ENCODE measurements at regions not wholly inside any gene's neighbourhood (a gene's known extent, or its start where the extent isn't known, plus 50 kb on each side); places are given as distances from the start of the nearest gene placed in this dataset.

GRCh38 chr3:110166791-110167190 is 829.4 kb upstream of the DPPA4 start:
- no peaks in the 10 kb centered on the region for H3K9me3 Mint-ChIP-seq
- no peaks in the 10 kb centered on the region for H3K4me1 Mint-ChIP-seq
- H3K36me3 Mint-ChIP-seq (ENCODE audit: low read depth): no peaks in the 10 kb centered on the region
- no peak overlapping the region for H3K27ac Mint-ChIP-seq
- CTCF ChIA-PET: no interaction called here
- H3K27me3 Mint-ChIP-seq: no peaks in the 10 kb centered on the region
- H3K4me3 Mint-ChIP-seq: no peak overlapping the region
- DNase-seq: no peak
- POLR2A ChIA-PET: no interaction called here

GRCh38 chr3:110174908-110175307 is 837.6 kb upstream of the DPPA4 start:
- ChIA-PET POLR2A (no interaction called here), CTCF (no interaction called here)
- no peak for DNase-seq
- no peak overlapping the region for H3K27ac Mint-ChIP-seq
- no peaks in the 10 kb centered on the region for H3K4me1 Mint-ChIP-seq
- H3K27me3 Mint-ChIP-seq: no peaks in the 10 kb centered on the region
- H3K36me3 Mint-ChIP-seq (ENCODE audit: low read depth): no peaks in the 10 kb centered on the region
- no peaks in the 10 kb centered on the region for H3K9me3 Mint-ChIP-seq
- no peak overlapping the region for H3K4me3 Mint-ChIP-seq

GRCh38 chr3:110178965-110179364 is 841.6 kb upstream of the DPPA4 start:
- no peaks in the 10 kb centered on the region for H3K9me3 Mint-ChIP-seq
- H3K4me1 Mint-ChIP-seq: no peaks in the 10 kb centered on the region
- no peaks in the 10 kb centered on the region for H3K27me3 Mint-ChIP-seq
- POLR2A ChIA-PET: no interaction called here
- H3K4me3 Mint-ChIP-seq: no peak overlapping the region
- DNase-seq: no peak
- no peaks in the 10 kb centered on the region for H3K36me3 Mint-ChIP-seq (ENCODE audit: low read depth)
- CTCF ChIA-PET: no interaction called here
- no peak overlapping the region for H3K27ac Mint-ChIP-seq

GRCh38 chr3:110180733-110181132 is 843.4 kb upstream of the DPPA4 start:
- POLR2A ChIA-PET: no interaction called here
- Mint-ChIP-seq H3K36me3 (ENCODE audit: low read depth) (no peaks in the 10 kb centered on the region), H3K4me3 (no peak overlapping the region), H3K4me1 (no peaks in the 10 kb centered on the region), H3K27me3 (no peaks in the 10 kb centered on the region), H3K9me3 (no peaks in the 10 kb centered on the region), H3K27ac (no peak overlapping the region)
- DNase-seq: no peak
- CTCF ChIA-PET: no interaction called here

GRCh38 chr3:110181226-110181625 is 843.9 kb upstream of the DPPA4 start:
- ChIA-PET POLR2A (no interaction called here), CTCF (no interaction called here)
- DNase-seq: no peak
- Mint-ChIP-seq H3K27me3 (no peaks in the 10 kb centered on the region), H3K9me3 (no peaks in the 10 kb centered on the region), H3K27ac (no peak overlapping the region), H3K4me3 (no peak overlapping the region), H3K4me1 (no peaks in the 10 kb centered on the region), H3K36me3 (ENCODE audit: low read depth) (no peaks in the 10 kb centered on the region)

GRCh38 chr3:110184536-110184935 is 847.2 kb upstream of the DPPA4 start:
- Mint-ChIP-seq H3K27ac (no peak overlapping the region), H3K9me3 (no peaks in the 10 kb centered on the region), H3K4me3 (no peak overlapping the region), H3K4me1 (no peaks in the 10 kb centered on the region), H3K27me3 (no peaks in the 10 kb centered on the region), H3K36me3 (ENCODE audit: low read depth) (no peaks in the 10 kb centered on the region)
- POLR2A ChIA-PET: no interaction called here
- CTCF ChIA-PET: no interaction called here
- DNase-seq: no peak

- Mint-ChIP-seq H3K27ac (no peak overlapping the region), H3K36me3 (ENCODE audit: low read depth) (no peaks in the 10 kb centered on the region), H3K27me3 (no peaks in the 10 kb centered on the region), H3K4me1 (no peaks in the 10 kb centered on the region), H3K4me3 (no peak overlapping the region), H3K9me3 (peaks cover 2% of the 10 kb centered on the region)
- DNase-seq: no peak
- CTCF ChIA-PET: no interaction called here
- POLR2A ChIA-PET: no interaction called here
Observed at GRCh38 chr3:110193074-110193473, 855.7 kb upstream of the DPPA4 start.

- ChIA-PET POLR2A (no interaction called here), CTCF (no interaction called here)
- Mint-ChIP-seq H3K27ac (no peak overlapping the region), H3K27me3 (no peaks in the 10 kb centered on the region), H3K9me3 (peaks cover 4% of the 10 kb centered on the region), H3K4me1 (no peaks in the 10 kb centered on the region), H3K36me3 (ENCODE audit: low read depth) (no peaks in the 10 kb centered on the region), H3K4me3 (no peak overlapping the region)
- DNase-seq: no peak
Observed at GRCh38 chr3:110198717-110199587, 861.6 kb upstream of the DPPA4 start.

GRCh38 chr3:110199588-110199943 is 862.2 kb upstream of the DPPA4 start:
- Mint-ChIP-seq H3K4me3 (no peak overlapping the region), H3K4me1 (no peaks in the 10 kb centered on the region), H3K36me3 (ENCODE audit: low read depth) (no peaks in the 10 kb centered on the region), H3K9me3 (peaks cover 4% of the 10 kb centered on the region), H3K27me3 (no peaks in the 10 kb centered on the region), H3K27ac (no peak overlapping the region)
- CTCF ChIA-PET: no interaction called here
- no peak for DNase-seq
- POLR2A ChIA-PET: no interaction called here

GRCh38 chr3:110210086-110210660 is 861.4 kb upstream of the NECTIN3 start:
- H3K4me3 Mint-ChIP-seq: no peak overlapping the region
- no peak overlapping the region for H3K27ac Mint-ChIP-seq
- H3K36me3 Mint-ChIP-seq (ENCODE audit: low read depth): no peaks in the 10 kb centered on the region
- no peaks in the 10 kb centered on the region for H3K27me3 Mint-ChIP-seq
- POLR2A ChIA-PET: no interaction called here
- DNase-seq: no peak
- no peaks in the 10 kb centered on the region for H3K4me1 Mint-ChIP-seq
- no peaks in the 10 kb centered on the region for H3K9me3 Mint-ChIP-seq
- CTCF ChIA-PET: no interaction called here

GRCh38 chr3:110226645-110227044 is 845.0 kb upstream of the NECTIN3 start:
- Mint-ChIP-seq H3K9me3 (no peaks in the 10 kb centered on the region), H3K36me3 (ENCODE audit: low read depth) (no peaks in the 10 kb centered on the region), H3K27me3 (no peaks in the 10 kb centered on the region), H3K4me3 (no peak overlapping the region), H3K4me1 (no peaks in the 10 kb centered on the region), H3K27ac (no peak overlapping the region)
- no peak for DNase-seq
- CTCF ChIA-PET: no interaction called here
- POLR2A ChIA-PET: no interaction called here

- Mint-ChIP-seq H3K27ac (no peak overlapping the region), H3K9me3 (peaks cover 2% of the 10 kb centered on the region), H3K4me1 (no peaks in the 10 kb centered on the region), H3K27me3 (no peaks in the 10 kb centered on the region), H3K36me3 (ENCODE audit: low read depth) (no peaks in the 10 kb centered on the region), H3K4me3 (no peak overlapping the region)
- no peak for DNase-seq
- POLR2A ChIA-PET: no interaction called here
- CTCF ChIA-PET: no interaction called here
Observed at GRCh38 chr3:110227991-110228390, 843.6 kb upstream of the NECTIN3 start.

GRCh38 chr3:110234831-110235230 is 836.8 kb upstream of the NECTIN3 start:
- H3K9me3 Mint-ChIP-seq: peaks cover 2% of the 10 kb centered on the region
- H3K36me3 Mint-ChIP-seq (ENCODE audit: low read depth): no peaks in the 10 kb centered on the region
- H3K27me3 Mint-ChIP-seq: no peaks in the 10 kb centered on the region
- no peak overlapping the region for H3K4me3 Mint-ChIP-seq
- ChIA-PET CTCF (no interaction called here), POLR2A (no interaction called here)
- no peak overlapping the region for H3K27ac Mint-ChIP-seq
- no peaks in the 10 kb centered on the region for H3K4me1 Mint-ChIP-seq
- DNase-seq: no peak

GRCh38 chr3:110236976-110237610 is 834.5 kb upstream of the NECTIN3 start:
- ChIA-PET POLR2A (no interaction called here), CTCF (no interaction called here)
- no peaks in the 10 kb centered on the region for H3K4me1 Mint-ChIP-seq
- DNase-seq: no peak
- H3K27ac Mint-ChIP-seq: no peak overlapping the region
- H3K9me3 Mint-ChIP-seq: peaks cover 2% of the 10 kb centered on the region
- H3K36me3 Mint-ChIP-seq (ENCODE audit: low read depth): no peaks in the 10 kb centered on the region
- no peaks in the 10 kb centered on the region for H3K27me3 Mint-ChIP-seq
- H3K4me3 Mint-ChIP-seq: no peak overlapping the region

Data from activated CD4-positive, alpha-beta memory T cell treated with anti-CD3 and anti-CD28 coated beads, Interleukin-2, amount 10 ng/mL, durations not matched to agents 7 days and 5 days (primary cell).